HFF-Myc (cell line): ENCODE measurements at regions not wholly inside any gene's neighbourhood (a gene's known extent, or its start where the extent isn't known, plus 50 kb on each side); places are given as distances from the start of the nearest gene placed in this dataset.

ENCODE experiments used
- DNase-seq: peaks from one replicate; pipeline ENCODE4 v3.0.0-alpha.2; 2011; ENCODE audit warnings: low read depth; ENCODE audit errors: extremely low read depth
- H3K4me3 ChIP-seq: replicated peaks from 2 replicates; pipeline ENCODE4 v1.5.1; 2011; ENCODE audit warnings: low read depth, mild to moderate bottlenecking, control low read depth, low read length
- CTCF ChIP-seq: IDR thresholded peaks from 2 replicates; pipeline ENCODE4 v1.5.1; 2012; ENCODE audit warnings: mild to moderate bottlenecking, low read depth, low read length, control low read depth; ENCODE audit errors: missing control alignments

GRCh38 chr6:141451511-141452353, 681.0 kb upstream of the GJE1 start:
- no peak for TF ChIP-seq CTCF
- DNase-seq, result peak; percentile 21
- no peak overlapping the region for H3K4me3 ChIP-seq

GRCh38 chr6:141451181-141451510, 681.6 kb upstream of the GJE1 start:
- no peak for DNase-seq
- no peak overlapping the region for H3K4me3 ChIP-seq
- TF ChIP-seq CTCF, result no peak

GRCh38 chr6:141445928-141446628, 686.6 kb upstream of the GJE1 start:
- TF ChIP-seq CTCF, result no peak
- no peak overlapping the region for H3K4me3 ChIP-seq
- DNase-seq, result no peak

GRCh38 chr6:141443668-141444289, 688.9 kb upstream of the GJE1 start:
- no peak for TF ChIP-seq CTCF
- no peak for DNase-seq
- no peak overlapping the region for H3K4me3 ChIP-seq

- H3K4me3 ChIP-seq, result no peak overlapping the region
- no peak for DNase-seq
- TF ChIP-seq CTCF, result no peak
Measured at GRCh38 chr6:141443032-141443431, 689.7 kb upstream of the GJE1 start.

GRCh38 chr6:141439513-141439912, 693.2 kb upstream of the GJE1 start:
- no peak overlapping the region for H3K4me3 ChIP-seq
- no peak for TF ChIP-seq CTCF
- no peak for DNase-seq
